ENCODE measurements at regions not wholly inside any gene's neighbourhood (a gene's known extent, or its start where the extent isn't known, plus 50 kb on each side); places are given as distances from the start of the nearest gene placed in this dataset.

DNA sequence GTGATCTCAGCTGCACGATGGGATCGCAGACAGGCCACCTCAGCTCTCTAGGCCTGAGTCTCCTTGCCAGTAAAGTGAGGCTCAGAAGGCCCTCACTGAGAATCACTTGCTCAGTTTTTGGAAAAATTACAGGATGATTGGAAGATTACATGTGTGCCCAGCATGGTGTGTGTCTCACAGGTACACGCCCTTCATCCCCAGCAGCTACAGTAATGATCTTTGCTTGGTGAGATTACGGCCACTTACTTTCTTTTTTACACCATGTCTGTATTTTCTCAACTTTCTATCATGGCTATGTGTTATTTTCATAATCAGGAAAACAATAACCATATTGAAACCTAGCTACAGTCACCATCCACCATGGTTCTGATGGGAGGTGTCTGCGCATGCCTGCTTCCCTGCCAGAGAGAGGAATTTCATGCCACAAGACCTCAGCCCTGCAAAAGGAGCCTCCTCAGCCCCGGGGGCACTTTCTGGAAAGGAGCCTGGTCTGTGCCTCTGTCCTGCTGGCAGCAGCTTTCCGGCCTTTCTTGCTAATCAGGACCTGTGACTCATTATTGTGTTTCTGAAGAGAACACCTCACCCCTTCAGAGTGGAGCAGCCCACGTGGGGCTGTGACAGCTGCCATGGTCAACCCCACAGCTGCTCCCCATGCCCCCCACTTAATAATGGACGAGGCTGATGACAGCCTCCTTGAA lies 64.2 kb upstream of the OLFM1 start:
- TF ChIP-seq CTCF (IDR thresholded peaks at IDR 0.05) (no peak), POLR2A (IDR thresholded peaks at IDR 0.05) (no peak)
